Omental fat pad (tissue), 3 donors: ENCODE measurements at regions not wholly inside any gene's neighbourhood (a gene's known extent, or its start where the extent isn't known, plus 50 kb on each side); places are given as distances from the start of the nearest gene placed in this dataset.

ENCODE experiments used
- ATAC-seq: fragments of 150-250 bp; one replicate; pipeline ENCODE4 v1.9.1; 2016; ENCODE audit warnings: mild to moderate bottlenecking, moderate library complexity; ENCODE audit not compliant: low FRiP score
- DNase-seq: peaks from one replicate; pipeline ENCODE4 v3.0.0-alpha.2; 2019; ENCODE audit warnings: low spot score
- TF ChIP-seq, protein P1 (sequence below), 3 donors: fragments of 450-650 bp; IDR thresholded peaks; one replicate each; pipeline ENCODE4 v1.5.1; 2016 to 2017; ENCODE audit warnings: antibody characterized with exemption in 3 of 3, mild to moderate bottlenecking in 3 of 3, moderate library complexity in 2 of 3

DNA sequence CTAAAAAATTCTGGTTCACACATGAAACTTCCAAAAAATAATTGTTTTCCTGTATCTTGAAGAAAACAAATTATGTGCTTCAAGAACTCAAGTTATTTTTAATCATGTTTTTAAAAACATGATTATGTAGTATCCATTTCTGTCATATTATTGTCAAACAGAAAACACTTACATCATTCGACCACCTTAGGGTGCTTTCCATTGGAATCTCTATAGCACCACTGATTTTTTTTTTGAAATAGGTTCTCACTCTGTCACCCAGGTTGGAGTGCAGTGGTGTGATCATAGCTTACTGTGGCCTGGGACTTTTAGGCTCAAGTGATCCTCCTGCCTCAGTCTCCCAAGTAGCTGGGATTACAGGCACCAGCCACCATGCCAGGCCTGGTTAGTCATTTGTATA is 457.3 kb downstream of the SI start:
- no peak for ATAC-seq
- TF ChIP-seq, protein P1, sequence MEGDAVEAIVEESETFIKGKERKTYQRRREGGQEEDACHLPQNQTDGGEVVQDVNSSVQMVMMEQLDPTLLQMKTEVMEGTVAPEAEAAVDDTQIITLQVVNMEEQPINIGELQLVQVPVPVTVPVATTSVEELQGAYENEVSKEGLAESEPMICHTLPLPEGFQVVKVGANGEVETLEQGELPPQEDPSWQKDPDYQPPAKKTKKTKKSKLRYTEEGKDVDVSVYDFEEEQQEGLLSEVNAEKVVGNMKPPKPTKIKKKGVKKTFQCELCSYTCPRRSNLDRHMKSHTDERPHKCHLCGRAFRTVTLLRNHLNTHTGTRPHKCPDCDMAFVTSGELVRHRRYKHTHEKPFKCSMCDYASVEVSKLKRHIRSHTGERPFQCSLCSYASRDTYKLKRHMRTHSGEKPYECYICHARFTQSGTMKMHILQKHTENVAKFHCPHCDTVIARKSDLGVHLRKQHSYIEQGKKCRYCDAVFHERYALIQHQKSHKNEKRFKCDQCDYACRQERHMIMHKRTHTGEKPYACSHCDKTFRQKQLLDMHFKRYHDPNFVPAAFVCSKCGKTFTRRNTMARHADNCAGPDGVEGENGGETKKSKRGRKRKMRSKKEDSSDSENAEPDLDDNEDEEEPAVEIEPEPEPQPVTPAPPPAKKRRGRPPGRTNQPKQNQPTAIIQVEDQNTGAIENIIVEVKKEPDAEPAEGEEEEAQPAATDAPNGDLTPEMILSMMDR (IDR thresholded peaks at IDR 0.05), result no peak
- no peak for DNase-seq

DNA sequence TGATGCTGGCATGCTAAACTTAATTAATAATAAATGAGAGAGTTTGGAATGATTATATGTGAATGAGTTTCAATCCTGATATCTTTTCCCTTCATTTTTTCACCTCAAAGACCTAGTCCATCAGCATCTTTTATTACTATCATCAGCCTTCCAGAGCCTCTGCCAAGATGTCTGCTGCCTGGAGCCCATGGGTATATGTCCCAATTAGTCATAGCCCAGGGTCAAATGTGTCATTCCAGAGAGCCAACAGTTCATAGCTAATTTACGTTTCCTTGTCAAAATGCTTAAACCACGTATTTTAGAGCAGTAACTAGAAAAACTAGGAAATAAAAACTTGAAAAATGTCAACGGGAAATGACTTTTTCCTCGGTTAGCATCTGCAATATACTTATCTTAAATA is 457.9 kb downstream of the SI start:
- TF ChIP-seq, protein P1 (IDR thresholded peaks at IDR 0.05), result no peak
- ATAC-seq (no peak), DNase-seq (no peak)

DNA sequence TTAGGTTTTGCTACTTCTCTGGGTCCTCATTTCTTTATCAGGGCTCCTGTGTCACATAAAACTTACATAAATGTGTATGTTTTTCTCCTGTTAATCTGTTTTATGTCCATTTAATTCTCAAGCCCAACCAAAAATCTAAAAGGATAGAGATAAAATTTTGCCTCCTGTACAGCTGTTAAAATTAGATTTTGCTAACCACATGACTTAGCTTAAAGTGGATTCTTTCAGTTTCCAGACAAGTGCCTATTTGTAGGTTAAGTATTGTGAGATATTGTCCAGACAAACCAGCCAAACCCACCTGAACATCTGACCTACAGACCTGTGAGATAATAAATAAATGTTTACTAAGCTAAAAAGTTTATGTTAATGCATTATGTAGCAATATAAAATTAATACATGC is 465.5 kb downstream of the SI start:
- DNase-seq, result no peak
- TF ChIP-seq, protein P1 (IDR thresholded peaks at IDR 0.05), result no peak
- ATAC-seq, result no peak

DNA sequence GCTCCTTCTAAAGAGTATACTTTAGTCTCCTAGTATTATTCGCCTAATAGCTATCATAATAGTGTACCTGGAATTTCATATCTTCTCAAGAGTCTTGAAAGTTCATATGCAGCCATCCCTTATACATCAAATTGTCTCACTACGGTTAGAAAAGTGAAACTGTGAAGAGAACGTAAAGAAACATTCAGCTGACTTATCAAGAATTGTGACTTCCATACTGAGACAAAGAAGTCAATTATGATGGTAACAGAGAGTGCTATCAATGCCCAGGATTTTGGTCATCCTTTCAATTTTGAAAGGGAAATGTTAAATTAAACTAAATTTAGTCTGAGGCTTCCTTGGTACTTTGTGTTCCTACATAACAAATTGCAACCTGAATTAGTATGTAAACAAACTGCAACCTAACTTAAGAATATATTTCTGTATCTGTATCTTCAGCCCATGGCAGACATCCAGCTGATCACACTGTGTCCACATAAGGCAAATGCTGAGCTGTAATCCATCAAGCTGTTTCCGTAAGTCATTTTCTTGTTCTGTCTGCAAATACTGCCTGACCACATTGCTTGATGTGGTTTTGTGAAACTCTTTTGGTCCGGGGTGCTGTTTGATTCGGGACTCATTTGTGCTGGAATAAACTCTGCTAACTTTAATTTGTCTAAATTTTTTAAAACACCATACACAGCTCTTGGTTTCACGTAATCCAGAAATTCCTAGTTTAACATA is 469.6 kb downstream of the SI start:
- TF ChIP-seq, protein P1 (IDR thresholded peaks at IDR 0.05), result no peak
- ATAC-seq, result no peak
- no peak for DNase-seq

DNA sequence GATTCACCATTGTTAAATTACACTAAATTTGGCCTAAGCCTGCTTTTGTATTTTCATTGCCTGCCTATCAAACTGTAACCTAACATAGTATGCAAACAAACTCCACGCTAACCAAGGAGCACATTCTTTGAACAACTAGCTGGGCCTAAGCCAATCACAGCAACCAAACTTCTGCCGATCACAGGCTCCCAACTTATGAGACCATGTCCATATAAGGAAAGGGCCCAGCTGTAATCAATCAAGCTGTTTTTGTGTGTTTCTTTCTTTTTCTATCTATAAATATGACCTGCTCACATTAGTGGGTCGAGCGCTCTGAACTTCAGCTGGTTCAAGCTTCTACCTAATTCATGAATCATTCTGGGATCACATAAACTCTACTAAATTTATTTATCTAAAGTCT is 473.6 kb downstream of the SI start:
- DNase-seq (no peak), ATAC-seq (no peak)
- TF ChIP-seq, protein P1 (IDR thresholded peaks at IDR 0.05), result no peak

DNA sequence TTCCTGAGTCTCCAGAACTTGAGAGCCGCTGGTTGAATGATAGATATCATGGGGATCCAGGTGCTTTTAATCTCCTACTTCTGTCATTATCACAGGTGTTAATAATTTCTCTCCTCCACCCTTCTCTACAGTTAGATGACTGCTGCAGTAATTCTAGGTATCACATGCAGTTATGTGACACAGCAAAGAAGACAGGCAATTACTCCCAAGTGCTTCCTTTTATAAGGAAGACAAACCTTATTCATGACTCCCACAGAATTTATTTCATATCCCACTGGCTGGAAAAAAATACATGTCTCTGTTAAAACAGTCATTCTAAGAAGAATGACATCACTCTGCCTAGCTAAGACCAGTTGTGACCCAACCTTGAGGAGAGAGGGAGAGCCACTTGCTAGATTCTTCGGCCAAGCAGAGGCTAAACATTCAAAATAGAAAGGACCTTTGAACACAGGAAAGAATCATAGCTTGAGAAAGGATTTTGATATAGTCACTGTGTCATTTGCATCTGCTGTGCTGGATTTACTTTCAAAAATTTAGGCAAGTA is 500.6 kb downstream of the SI start:
- no peak for DNase-seq
- TF ChIP-seq, protein P1 (IDR thresholded peaks at IDR 0.05), result no peak
- ATAC-seq, result no peak

DNA sequence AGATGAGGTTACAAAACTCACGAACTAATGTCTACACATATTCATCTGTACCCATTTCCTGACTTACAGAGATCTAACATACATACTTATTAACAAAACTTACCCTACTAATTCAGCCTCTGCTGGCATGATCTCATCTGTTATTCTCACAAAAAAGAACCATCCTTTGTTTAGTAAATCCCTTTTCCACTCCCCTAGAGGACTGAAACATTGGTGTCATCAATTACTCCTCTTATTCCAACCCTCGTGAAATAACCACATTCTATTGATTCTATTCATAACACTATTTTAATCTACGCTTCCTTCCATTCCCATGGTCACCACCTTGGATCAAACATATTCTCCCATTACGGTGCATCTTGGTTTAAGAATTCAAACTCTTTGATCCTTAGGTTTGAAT is 505.9 kb downstream of the SI start:
- TF ChIP-seq, protein P1 (IDR thresholded peaks at IDR 0.05), result no peak
- DNase-seq (no peak), ATAC-seq (no peak)
